Activated CD8-positive, alpha-beta memory T cell treated with anti-CD3 and anti-CD28 coated beads for 24 hours (primary cell): ENCODE measurements at regions not wholly inside any gene's neighbourhood (a gene's known extent, or its start where the extent isn't known, plus 50 kb on each side); places are given as distances from the start of the nearest gene placed in this dataset.
"Not testable (repeated sequence)": the region's sequence is repeated elsewhere in the genome, so short reads cannot be mapped to it uniquely, and the experiment has no call there.

Experiments
- DNase-seq: peaks from one replicate; pipeline ENCODE4 v3.0.0-alpha.2; 2020

DNA sequence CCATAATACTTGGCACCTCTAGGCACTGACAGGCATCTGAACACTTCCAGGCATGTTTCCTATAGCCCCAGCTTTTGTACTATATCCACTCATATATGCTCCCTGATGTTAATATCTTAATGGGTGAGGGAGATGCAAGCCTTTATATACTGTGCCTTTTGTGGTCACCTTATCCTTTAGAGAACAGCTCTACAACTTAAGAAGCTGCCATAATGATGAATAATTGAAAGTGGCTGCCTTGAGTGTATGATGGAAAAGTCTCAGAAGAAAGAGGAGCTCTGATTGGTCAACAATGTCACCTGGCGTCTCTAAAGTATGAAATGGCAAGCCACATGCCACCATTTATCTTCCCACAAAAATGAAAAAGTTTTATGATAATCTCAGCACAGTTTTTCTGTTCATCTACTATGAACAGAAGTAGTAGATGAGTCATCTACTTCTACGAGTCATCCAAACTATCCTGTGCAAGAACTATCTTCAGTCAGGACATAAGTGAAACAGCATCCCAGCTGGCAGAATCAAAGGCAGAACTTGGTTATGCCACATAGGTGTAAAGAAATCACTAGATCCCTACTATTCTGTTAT lies 997.9 kb upstream of the CELF4 start:
- DNase-seq = no peak

DNA sequence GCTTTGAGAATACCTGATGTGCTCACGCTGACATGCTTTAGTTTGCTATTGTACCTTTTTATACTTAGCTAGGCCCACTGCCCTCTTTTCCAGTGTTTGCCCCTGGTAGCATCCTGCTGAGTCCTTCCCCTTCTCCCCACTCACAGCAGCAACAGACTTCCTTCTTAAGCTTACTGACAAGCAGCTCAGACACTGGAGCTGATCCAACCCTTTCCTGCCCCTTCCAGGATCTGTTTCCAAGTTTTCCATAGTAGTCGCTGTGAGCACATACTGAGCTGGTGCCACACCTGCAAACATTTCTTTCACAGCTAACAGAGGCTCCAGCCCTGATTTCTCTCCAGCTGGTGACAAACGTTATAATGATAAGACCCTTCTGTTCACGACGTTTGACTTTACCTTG lies 991.4 kb upstream of the CELF4 start:
- DNase-seq = no peak

DNA sequence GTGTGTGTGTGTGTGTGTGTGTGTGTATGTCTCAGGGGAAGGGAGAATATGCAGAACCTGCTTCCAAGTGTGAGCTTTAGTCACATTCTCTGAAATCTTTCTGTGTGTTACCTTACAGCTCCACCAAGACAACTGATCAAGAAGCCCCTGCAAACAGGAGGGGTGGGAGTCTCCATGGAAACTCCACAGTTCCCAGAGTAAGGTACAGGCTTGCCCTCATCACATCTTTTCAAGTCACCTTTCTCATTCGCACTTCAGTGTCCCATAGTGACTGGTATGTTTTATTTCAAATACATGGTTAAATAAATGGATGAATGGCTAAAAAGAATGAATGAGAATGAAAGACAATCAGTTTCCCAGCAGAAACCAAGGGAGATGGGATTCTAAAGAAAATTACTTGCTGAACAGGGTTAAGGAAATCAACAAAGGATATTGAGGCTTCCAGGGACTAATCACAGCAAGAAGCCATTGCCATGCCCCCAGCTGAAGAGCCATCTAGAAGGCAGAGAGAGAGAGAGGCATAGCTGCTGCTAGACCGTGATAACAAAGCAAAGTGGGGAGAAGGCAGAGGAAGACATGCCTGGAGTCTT lies 987.2 kb upstream of the CELF4 start:
- DNase-seq = no peak

DNA sequence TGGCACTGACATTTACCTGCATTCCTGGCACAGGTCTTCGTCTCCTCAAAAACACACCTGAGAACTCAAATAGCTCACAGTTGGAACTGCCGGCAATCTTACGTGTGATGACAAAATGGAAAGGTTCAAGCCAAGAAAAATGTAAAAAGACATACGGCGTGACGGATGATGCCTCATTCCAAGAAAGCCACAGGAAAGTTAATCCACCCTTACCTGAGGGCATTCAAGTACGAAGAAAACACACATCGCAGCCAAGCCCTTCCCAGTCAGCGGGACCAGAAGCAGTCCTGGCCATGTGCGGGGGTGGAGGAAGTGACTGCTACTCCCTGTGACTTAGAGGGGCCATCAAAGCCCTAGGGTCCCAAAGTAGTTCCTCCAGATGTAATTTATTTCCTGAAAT lies 986.3 kb upstream of the CELF4 start:
- DNase-seq = no peak

DNA sequence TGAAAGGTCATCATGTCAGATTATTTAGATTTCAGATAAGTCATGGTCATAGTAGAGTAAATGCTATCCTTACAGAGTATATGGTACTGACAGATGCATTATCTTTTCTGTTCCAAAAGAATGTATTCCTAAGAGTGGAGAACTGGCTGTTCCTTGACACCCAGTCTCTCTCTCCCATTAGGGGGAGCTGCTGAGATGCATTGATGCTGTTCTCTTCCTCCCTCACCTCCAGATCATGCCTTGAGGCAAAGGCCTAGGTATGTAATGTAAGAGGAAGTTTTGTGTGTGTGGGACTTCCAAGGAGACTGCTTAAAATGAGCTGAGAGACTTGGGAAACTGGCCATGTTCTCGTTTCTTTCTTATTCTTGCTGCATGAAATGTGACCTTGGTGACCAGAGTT lies 979.5 kb upstream of the CELF4 start:
- no peak for DNase-seq

DNA sequence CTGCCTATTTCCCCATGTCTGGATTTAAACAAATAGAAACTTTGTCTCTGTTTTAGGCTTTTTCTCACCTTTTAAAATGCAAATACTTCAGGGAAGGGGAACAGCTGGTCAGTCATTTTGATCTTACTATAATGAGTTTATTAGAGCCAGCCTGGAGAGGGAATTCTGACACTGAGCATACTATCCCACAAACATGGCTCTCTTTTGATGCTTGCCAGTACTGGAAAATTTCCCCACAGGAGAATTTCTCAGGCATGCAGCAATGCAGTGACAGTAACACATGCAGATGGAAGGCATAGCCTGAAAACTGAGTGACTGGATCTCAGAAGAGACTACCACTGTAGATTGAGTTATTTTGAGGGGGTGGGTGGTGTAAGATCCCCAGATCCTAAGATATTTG lies 974.3 kb upstream of the CELF4 start:
- no peak for DNase-seq

DNA sequence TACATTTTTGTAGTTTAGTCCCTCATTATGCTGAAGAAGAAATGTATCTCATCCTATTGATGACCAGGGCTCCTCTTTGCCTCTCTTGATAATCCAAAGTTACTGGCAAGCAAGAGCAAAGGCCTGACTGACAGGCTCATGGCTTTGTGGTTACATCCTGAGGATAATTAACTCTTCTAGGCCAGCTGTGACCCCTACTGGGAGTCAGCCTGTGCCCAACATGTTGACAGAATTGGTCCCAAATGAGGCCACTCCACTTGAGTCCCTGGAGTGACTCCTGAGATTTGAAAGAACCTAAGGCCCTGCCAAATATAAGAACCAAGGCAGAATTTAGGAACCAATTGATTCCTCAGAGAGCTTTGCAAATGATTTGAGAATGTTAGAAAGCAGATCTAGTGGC lies 973.8 kb upstream of the CELF4 start:
- DNase-seq = no peak

DNA sequence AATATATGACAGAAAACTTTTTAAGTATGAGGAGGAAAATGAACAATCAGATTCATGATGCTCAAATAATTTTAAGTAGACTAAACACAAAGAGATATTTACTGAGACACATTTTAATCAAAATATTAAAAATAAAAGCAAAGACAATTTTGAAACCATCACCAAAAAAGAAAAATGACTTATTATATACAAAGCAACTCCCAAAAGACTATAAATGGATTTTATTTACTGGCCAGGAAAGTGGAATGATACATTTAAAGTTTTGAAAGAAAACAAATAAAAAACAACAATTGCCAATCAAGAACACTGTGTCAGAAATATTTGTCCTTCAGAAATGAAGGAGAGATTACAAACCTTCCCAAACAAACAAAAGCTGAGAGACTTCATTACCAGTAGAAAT lies 968.5 kb upstream of the CELF4 start:
- no peak for DNase-seq

DNA sequence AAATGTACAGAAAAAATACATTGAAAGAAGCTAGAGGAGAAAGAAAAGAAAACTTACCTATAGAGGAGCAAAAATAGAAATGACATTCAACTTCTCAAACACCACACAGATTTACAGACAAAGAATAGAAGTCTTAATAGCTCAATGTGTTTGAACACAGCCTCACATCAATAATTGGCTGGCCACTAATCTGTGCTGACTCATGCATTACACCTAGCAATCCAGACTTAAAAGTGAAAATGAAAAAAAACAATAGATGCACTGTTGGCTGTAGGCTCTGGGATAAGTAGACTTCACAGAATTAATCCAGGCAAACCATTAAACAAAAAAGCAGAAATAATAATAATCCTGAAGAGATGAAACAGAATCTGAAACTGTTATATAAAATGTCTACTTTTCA lies 961.3 kb upstream of the CELF4 start:
- DNase-seq = no peak

DNA sequence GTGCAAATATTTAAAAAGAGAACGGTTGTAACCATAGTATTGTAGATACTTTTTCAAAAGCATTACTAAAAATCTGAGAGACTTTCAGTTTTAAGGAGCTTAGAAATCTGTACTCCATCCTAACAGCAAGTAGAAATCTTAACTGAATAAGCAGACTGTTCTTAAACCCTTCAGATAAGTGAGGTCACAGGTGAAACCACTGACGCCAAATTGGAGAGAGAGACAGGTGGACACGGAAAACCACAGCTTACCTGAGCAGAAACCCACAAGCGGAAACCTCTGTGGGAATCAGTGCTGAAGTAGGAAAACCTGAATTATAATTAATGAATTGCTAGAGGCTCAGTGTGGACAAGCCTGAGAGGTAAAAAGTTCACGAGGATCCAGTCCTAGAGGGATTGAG lies 959.4 kb upstream of the CELF4 start:
- DNase-seq = no peak

DNA sequence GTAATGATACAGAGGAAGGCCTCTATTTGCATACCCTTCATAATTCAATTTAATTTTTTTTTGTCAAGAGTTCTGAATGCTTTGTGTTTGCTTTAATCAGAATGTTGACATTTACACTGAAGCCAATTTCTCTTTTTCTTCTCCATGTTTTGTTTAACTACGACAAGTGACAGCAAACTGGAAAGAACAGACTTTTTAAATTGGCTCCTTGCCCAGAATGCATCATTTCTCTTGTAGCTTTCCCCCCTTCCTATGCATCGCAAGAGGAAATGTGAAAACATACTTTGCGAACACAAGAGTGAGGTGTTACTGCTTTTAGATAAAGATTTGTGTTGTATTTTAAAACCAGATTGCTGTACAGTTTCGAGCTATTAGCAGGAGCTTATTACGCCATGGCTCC lies 955.2 kb upstream of the CELF4 start:
- no peak for DNase-seq

DNA sequence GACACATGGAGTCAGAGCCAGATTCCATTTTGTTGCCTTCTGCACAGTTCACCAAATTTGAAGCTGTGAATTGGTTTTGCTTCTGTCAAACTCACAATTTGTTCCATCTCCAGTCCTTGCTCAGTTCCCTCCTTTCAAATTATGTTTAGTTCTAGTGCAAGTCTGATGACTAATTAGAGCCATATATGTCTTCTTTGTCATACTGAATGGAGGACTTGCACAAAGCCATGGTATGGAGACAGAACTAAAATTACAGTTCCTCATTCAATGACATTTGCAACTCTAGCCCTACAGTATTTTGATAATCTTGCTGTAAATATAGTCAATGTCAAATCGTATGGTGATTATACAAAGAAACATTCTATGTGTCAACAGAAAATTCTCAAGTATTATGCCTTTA lies 936.9 kb upstream of the CELF4 start:
- no peak for DNase-seq

DNA sequence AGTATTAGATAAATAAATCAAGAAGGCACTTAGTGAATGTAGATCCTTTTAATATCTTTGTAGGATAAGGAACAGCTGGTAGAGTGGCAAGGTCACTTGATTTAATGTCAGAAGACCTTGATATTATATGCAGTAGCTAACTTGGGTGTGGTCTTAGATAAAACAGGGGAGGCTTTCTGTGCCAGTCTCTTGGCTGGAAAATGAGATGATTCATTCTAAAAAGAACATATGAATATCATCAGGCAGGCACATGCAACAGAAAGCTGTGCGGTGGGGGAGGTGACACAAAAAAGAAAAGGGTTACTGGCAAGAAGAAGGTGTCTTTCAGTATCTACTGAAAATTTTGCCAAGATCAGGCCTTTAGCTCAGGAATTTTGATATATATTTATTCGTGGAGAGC lies 931.7 kb upstream of the CELF4 start:
- no peak for DNase-seq

DNA sequence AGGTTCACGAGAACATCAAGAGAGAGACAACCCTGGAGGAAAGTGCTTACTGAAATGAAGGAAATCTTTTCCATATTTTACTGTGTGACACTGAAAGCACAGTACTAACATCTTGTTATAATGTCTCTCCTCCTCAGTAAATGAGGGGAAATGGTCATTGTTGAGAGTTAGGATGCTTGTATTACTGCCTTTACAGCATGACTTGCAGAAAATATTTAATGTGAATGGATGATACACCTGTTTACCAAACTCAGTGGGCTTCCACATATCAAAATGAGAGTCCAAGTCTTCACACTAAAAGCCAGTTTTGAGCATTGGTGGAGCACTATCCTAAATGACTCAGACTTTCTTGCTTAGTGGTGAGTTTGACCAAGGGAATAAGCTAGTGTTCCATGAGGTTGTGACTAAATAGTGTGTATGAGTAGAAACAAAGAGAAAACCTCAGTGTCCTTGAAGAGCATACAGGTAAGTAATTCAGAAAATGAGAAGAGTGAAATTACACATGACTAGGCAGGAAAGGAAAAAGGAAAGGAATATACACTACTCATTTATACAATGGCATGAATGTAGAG lies 930.7 kb upstream of the CELF4 start:
- DNase-seq = no peak

DNA sequence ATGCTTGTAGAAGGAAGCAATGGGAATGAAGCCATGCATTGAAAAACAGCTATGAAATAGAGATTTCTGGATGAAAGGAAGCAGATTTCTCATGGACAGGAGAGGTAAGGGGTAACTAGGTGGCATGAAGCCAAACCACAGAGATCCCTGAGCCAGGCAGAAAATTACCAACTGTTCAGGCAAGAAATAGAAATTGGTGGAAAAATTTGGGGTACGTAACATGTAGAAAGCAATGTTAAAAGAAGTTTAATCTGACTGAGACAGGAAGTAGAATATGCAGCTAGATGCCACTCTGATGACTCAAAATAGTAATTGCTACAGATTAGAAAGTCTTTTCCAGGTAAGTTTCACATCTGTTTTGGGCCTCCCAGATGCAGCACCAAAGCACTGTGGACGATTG lies 928.5 kb upstream of the CELF4 start:
- DNase-seq = no peak

DNA sequence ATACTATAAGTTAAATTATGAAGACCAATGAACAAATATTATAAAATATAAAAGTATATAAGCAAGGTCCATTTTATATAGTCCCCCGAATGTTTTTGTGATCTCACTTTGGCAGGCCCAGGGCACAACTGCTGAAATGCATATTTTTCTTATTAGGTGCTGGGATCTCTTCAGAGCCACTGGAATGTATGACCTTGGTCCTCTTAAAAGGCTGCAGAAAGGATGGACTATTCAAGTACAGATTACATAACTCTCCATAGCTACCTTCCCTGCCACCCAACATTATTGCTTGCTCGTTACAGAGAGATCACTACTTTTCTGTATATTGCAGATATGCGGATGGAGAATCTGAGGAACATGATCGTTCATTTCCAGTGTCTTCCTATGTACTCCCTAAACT lies 925.6 kb upstream of the CELF4 start:
- DNase-seq = no peak

DNA sequence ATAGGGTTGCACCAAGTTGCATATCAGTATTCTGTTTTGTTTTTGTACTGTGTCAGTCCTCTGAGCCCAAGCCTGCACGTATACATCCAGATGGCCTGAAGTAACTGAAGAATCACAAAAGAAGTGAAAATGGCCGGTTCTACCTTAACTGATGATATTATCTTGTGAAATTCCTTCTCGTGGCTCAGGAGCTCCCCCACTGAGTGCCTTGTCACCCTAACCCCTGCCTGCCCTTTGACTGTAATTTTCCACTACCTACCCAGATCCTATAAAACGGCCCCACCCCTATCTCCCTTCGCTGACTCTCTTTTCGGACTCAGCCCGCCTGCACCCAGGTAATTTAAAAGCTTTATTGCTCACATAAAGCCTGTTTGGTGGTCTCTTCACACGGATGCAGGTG lies 924.1 kb upstream of the CELF4 start:
- not testable (repeated sequence) for DNase-seq

DNA sequence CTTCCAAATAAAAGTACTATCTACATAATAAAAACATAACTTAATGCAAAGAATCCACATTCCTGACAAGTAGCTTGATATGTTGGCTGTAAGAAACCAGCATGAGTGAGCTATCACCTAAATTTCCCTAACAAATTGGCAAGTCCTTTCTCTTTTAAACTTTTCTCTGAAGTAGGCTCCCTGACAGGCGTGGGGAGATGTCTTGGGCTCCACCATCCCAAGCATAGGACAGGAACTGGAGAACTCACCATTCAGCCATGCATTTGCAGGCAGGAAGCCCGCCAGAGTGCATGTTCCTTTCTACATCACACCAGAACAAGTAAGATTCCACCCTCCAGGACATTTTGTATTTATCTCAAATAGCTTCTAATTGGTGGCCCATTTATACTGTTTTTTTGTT lies 921.9 kb upstream of the CELF4 start:
- DNase-seq = no peak

DNA sequence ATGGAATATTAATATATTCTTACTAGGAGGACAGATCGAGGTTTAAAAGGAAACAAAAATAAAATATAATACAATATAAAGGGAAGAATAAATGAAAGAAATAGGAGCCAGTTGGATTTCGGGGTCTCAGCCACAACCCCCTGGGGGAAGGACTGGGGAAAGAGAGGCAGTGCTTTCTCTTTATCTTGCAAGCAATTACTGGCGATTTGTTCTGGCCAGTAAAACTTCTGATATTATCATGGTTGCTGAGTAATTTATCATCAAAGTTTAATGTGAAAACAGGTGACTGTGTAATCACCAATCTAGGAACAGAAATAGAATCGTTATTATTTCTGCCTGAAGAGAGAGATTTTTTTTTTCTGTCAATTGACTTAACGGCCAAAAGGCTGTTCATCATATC lies 917.7 kb upstream of the CELF4 start:
- no peak for DNase-seq

DNA sequence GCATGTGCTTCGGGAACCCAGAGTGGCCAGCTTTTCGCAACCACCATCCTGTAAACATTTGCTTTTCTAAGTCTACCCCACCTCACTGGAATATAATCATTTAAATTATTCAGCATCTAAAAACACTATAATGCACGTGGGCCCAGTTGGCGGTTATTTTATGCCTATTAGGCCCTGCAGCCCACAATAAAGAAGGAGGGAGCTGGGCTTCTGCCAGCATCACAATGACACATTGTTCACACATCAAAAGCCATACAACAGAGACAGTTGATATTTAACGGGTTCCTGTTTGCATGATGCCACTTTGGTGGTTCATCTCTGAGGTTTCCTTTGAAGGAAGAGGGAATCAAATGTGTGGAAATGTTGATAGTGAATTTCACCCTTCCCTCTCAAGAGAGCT lies 916.0 kb upstream of the CELF4 start:
- DNase-seq = no peak

DNA sequence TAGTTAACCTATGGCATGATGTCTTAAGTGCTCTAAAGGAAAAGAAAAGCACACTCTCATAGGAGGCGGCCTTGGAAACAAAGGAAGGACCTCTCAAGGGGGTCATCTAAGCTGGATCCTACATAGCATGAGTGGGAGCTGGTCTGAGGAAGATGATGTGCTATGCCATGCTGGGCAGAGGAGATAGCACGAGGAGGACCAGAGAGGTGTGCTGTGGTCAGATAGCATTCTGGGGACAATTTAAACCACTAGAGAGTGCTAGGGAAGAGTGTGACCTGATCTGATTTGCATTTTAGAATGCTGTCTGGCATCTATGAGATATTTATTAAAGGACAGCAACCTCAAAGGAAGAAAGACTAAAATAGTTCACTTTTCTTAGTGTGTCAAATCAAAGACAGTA lies 910.1 kb upstream of the CELF4 start:
- DNase-seq = no peak

DNA sequence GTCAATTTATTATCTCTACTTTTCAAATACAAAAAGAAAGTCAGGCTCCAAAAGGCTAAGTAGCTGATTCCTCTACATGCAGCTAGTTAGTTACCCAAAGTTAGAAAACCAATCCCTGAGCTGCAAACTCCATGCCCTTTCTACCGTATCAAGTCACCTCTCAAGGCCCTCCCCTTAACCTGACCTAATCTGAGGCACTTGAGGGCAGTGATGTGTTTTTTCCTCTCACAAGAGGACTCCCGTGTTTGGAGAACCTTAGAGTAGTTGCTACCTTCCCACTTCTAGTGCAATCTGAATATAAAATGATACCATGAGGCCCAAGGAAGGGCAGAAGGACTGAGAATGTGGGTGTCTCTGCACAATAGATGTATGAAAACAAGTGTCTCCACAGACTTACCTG lies 907.9 kb upstream of the CELF4 start:
- DNase-seq = no peak

DNA sequence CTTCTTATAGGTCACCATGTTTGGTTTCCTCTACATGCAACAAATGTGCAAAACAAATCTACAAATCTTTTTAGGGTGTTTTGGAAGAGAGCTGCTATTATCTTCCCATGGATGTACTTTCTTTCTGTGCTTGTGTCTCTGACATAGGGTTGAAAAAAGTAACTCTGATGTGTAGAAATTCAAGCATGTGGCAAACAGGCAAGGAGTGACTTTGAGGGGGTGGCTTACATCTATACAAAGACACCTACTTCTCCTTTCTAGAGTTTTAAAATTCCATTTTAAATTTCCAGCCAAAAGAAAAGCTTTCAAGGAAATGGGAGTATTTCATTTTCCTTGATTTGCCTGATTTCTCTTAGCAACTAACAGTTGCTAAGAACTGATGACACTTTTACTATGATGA lies 904.8 kb upstream of the CELF4 start:
- no peak for DNase-seq

DNA sequence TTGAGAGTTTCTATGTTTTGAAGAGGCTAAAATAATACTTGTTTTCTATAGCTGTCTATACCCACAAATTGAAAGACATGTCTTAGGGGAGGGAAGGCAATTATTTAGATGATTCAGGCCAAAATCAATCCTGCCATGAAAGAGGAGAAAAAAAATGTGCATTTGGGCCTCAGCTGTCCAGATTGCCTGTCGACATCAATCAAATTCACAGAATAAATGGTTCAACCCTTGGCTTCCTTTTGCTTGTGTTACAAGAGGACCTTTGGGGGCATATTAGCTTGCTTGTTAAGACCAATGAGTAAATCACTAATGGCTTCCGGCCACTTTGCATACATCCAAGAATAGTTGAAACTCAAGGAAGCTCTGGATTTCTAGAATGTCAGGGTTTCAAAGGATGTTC lies 900.8 kb upstream of the CELF4 start:
- DNase-seq = no peak

DNA sequence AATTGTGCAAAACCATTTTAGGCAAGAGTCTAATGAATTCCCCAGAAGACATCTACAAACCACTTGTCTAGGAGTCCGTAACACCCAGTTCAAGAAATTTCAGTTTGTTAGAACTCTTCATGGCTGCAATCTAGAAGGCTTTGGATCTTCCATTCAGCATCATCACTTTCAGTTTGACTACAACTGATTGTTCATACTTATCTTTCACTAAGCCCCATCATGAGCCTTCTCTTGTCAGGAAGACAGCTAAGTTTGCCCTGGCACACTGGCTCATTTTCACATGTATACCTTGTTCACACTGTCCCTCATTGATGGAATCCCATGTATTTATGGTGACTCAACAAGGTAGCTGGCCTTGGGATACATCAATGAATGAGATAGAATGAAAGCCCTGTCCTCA lies 898.4 kb upstream of the CELF4 start:
- no peak for DNase-seq
